DND-41 (cell line): ENCODE measurements at regions not wholly inside any gene's neighbourhood (a gene's known extent, or its start where the extent isn't known, plus 50 kb on each side); places are given as distances from the start of the nearest gene placed in this dataset.

ENCODE experiments used
- CTCF ChIP-seq: IDR thresholded peaks from 2 replicates; pipeline ENCODE4 v1.5.1; 2012; ENCODE audit warnings: borderline replicate concordance, low read length, moderate library complexity, mild to moderate bottlenecking; ENCODE audit not compliant: poor library complexity, severe bottlenecking; ENCODE audit errors: extremely low read depth
- EZH2 ChIP-seq: IDR thresholded peaks from 3 replicates; pipeline ENCODE4 v1.6.1; 2012; ENCODE audit warnings: borderline replicate concordance, low read depth, mild to moderate bottlenecking, moderate library complexity, low read length, inconsistent platforms; ENCODE audit not compliant: severe bottlenecking

GRCh38 chr9:87140142-87140541, 192.8 kb upstream of the GAS1 start:
- no peak for TF ChIP-seq CTCF
- no peak for TF ChIP-seq EZH2
